HG03159 (cell line): ENCODE measurements at regions not wholly inside any gene's neighbourhood (a gene's known extent, or its start where the extent isn't known, plus 50 kb on each side); places are given as distances from the start of the nearest gene placed in this dataset.

ENCODE experiments used
- ATAC-seq: cut with Tn5 transposase; IDR thresholded peaks from one replicate; pipeline ENCODE4 v1.9.1; 2021; ENCODE audit warnings: mild to moderate bottlenecking, moderate library complexity; ENCODE audit not compliant: unreplicated experiment

DNA sequence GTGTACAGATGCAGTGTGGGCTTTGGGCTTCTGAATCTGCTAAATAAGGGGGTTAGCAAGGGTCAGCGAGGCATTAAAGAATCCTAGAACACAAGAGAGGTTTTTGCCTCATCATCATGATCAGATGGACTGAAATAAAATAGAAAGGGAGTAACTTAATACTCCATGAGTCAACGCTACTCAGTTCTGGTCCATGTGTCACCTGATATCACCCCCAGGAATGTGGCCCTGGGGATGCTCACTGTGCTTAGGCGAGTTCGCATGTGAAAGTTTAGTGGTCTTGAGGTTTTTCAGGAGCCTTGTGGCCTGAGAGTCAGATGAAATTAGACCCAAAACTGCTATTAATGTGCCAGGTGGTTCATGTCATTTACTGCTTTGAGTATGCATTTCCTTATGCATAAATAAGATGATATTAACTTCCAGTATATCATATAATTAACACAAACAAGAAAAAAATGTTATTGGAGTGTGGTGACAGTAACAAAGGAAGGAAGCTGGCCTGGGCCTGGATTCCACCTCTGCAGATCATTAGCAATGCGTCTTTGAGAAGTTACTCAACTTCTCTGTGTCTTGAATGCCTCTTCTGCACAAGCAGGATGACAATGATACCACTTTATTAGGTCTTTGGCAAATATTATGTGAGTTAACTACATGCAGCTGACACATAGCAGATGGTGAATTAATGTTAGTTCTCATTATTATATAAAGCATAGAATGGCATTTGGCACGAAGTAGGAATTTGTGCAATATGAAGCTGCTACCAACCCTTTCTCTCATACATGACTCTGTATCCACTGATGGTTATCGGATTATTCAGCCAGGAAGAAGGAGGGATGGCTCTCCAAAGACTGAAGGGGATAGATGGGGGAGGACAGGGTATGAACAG, 1272.6 kb downstream of the AACS start:
- no peak for ATAC-seq

DNA sequence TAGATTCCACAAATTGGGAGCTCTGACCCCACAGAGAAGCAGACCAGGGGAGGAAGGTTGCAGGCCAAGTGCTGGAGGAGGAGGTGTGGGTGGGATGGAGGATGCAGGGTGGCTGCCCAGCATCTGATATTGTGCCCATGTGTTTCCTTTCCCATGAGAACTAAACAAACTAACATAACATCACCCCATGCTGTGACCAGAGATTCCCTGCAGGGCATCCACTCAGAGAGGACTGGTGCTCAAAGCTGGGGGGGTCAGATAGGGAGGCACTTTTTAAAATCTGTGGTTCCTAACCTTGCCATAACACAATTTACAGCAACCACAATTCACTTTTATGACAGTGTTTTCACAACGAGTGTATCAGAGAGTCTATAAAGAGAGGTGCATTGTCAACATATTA, 1277.6 kb downstream of the AACS start:
- no peak for ATAC-seq

DNA sequence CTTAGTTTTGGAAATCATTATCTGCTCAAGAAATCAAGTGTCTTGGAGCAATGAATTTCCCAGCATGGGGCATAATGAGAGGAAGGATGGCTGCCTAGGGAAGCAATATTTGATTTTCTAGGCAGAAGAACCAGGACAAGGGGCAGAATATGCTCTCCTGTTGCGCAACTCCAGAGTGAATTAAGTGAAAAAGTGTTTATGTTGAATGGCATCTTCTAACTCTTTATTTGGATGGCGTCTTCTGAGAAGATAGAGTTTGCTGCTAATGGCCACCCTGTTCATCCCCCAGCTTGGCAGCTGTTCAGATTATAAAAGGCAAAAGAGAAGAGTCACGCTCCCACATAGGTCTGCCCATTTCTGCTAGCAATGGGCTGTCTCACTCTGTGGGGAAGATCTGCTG, 1278.1 kb downstream of the AACS start:
- ATAC-seq: no peak

DNA sequence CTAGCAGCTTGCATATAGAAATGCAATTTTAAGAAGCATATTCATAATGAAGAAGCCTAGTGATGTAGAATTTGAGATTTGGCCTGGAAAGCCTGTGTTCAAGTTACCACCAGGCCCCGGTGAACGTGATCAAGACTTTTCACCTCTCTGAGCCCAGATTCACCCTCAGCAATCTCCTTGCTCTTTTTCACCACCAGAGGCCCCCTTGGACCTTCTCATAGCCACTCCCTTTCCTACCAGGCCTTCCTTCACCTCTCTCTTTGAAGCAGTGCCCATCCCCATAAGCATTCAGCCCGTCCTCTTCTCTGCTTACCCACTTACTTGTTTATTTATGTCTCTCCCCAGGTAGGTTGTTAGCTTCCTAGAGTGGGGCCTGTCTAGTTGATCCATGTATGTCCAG, 1280.9 kb downstream of the AACS start:
- no peak for ATAC-seq

DNA sequence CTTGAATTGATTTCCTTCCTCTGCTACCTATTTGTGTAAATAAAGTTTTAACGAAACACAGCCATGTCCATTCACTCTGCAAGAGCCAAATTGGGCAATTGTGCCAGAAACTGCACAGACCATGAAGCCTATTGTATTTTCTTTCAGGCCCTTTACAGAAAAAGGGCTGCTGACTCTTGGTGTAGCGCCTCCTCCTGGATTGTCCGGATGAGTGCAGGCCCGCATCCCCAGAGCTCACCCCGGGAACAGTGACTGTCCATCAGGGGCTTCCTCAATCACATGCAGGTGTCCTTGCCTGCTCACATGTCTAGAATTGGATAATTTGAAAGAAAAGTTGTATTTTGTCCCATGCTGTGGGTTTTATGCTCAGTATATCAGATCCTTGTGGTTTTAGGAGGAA, 1282.2 kb downstream of the AACS start:
- ATAC-seq: no peak

DNA sequence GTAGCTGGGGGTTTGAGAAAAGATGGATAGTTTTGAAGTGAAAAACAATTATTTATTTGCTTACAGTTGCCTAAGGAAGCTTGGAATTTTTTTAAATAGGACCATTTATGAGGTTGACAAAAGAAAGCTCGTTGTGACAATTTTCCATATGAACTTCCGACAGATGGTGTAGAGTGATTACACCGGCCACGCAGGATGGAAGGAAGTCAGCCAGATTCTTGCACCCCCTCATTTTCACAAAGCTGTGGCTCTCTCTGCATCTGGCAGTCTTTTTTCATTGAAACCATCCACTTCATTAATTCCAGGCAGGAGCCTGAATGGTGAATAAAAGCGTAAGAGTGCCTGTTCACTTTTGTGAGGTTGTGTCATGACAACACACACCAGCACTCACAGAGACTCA, 1284.1 kb downstream of the AACS start:
- ATAC-seq: no peak

DNA sequence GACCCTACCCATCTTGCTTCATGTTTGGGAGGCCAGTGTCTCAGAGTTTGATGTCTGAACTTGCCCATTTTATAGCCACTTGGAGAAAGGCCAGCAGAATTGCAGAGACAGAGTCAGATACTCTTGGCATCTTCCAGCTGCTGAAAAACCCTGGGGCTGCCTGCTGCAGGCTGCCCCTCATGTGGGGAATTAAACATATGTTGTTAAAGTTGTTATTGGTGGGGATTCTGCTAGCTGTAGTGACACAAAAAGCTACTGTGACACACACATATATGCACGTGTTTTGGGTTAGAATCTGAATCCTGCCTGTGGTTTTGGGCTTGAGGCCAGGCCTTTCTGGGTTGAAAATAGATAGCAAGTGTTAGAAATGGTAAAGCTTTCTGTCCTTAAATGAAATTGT, 1288.4 kb downstream of the AACS start:
- ATAC-seq: no peak

DNA sequence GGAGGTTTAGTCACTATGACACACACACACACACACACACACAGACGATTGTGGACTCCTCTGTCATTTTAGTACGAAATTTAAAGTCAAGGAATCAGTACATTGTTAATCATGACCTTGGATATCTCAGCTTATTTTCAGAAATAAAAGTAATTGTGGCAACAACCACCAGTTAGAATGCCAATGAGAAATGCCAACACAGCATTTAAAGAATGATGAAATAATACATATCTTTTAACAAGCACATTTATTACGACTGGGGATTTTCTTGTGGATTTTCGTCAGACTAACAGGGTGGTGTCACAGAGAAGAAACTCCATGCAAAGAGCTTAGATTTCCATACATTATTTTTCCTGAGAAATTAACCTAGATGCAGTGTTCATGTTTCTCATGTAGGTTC, 1289.4 kb downstream of the AACS start:
- ATAC-seq: no peak

DNA sequence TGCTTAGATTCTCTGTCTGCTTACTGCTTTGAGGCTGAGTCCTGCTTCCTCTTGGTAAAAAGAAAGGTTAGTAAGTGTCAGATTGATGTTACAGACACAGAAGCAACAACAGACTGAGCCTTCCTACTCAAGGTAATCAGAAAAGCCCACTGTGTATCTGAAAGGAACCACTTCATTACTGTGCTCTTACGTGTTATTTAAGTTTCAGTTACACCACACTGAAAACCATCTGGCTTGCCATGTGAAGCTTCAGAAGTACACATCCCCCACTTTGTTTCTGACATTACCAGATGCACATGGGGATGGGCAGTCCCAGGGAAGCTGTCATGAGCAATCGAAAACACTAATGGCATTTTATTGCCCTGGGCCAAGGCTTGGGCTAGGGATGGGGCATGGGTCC, 1290.1 kb downstream of the AACS start:
- ATAC-seq: no peak

DNA sequence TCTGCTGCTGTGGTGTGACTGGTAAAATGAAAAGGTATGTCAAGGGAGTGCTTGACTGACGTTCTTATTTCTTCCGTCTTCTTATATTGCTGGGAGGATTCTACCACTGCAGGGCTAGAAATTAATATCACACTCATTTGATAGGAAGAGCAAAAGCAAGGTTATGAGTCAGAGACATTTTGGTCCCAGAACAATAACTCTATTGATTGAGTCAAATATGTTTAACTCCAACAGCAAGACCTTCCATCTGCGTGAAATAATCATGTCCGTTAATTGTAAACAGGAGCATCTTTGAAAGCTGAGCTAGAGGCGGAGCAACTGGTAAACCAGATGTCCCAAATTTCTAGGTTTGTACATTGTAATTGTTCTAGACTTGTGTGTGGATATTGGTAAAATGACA, 1293.6 kb downstream of the AACS start:
- no peak for ATAC-seq

DNA sequence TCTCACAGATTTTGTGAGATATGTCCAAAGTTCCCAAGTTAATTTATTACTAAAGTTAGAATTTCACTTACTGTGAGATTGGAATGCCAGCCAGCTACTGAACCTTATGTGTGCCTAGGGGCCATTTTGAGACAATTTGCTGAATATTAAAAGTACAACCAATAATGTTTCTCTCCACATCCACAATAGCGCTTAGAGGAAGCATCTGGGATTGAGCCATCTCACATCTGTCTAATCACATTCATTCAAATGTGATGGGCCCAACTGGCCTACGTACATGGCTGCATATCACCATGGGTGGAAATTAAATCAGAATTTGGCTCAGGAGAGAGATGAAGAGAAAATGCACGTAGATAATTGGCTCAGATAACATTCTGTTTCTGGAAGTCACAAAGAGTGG, 1294.0 kb downstream of the AACS start:
- no peak for ATAC-seq

DNA sequence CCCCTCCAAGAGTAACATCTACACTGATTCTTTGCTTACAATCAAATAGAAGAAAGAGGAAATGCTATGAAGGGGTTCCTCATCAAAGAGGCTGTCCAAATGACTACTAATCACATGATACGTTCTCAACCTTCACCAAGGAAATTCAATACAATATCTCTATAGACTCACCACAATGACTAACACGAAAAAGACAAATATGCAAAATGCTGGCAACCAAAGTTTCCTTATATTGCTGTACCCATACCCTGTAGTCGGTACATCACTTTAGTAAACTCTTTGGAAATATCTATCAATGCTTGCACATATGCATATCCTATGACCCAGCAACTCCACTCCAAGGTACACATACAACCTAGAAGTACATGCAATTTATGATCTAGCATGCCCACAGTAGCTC, 1296.6 kb downstream of the AACS start:
- ATAC-seq: no peak

DNA sequence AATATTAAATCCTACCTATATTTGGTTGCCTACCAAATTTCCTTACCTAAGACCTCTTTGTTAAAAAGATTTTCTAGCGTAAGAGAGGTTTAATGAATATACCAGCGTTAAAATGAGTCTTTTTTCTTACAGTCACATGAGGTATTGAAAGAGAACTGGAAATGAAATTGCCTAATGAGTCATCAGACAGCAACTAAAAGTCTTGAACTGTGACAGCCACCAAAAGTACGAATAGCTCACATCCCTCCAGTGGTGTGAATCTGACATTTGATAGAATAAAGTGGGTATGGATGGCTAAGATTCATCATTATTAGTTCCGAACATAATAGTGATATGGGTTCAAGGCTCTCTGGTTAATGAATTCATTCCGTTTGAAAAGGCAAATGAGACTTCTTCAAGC, 1297.3 kb downstream of the AACS start:
- no peak for ATAC-seq

DNA sequence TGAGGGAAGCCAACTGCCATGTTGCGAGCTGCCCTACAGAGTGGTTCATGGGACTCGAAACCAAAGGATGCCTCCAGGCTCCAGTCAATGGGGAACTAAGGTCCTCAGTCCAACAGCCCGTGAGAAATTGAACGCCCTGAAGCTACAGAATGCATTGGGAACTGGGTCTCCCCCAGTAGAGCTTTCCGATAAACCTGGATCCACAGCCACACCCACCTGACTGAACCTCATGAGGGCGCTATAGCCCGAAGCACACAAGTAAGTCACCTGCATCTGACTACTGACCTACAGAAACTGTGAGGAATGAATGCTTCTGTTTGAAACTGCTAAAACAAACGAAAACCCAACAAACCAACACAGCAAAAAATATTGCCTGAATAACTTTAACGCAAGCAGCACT, 1297.7 kb downstream of the AACS start:
- no peak for ATAC-seq

DNA sequence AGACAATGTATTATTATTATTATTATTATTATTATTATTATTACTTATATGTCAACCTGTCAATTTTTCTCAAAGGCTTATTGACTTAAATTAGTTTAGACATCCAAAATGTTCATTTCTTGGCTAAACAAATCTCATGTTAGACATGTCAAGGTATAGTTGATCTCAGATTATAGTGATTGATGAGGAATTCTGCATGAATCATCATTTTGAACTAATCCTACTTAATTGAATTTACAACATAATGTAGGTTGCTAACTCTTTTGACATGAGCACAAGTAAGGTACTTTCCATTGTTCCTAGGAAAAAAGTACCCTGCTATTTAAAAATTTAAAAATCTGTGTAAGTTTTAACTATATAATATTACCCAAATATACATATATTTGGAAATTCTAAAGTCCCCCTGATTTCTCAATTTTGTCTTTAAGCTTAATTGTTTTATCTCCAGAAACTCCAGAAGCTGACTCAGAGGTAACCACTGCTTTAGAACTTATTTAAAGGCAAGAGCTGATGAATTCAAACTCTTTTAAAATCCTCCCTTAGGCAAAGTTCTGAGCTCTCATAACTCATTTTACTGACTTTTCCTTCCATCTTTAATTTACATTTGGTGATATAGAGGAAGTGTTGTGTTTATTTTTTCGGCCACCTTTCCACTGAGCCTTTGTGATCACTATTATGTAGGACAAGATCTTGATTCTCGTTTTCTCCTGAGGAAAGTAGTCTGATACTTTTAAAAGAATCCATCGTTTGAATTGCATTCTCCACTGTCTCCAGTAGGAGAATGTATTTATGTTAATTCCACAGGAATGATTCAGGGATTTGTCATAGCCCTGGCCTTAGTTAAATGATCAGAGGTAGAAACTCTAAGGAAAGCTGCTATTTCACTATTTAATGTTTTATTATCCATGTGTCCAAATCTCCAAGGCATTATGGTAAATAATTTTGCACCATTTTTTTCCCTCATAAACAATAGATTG, 1304.5 kb downstream of the AACS start:
- no peak for ATAC-seq

DNA sequence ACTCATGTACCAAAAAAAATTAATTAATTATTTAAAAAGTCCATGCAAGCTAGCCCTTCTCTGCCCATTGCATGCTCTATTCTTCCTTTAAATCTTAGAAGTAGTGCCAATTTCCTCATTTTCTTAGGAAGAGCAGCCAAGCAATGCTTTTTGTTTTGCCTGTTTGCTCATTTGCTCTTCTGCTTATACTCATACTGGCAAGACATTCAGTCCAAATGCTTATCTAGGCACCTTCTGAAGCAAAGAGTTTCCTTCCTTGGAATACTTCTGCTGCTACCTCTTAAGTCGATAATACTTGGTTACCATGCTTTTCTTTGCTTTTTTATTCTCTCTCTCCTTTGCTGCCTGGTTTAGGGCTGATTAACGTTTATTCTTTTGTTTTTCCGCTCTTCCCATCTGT, 1318.3 kb downstream of the AACS start:
- no peak for ATAC-seq

DNA sequence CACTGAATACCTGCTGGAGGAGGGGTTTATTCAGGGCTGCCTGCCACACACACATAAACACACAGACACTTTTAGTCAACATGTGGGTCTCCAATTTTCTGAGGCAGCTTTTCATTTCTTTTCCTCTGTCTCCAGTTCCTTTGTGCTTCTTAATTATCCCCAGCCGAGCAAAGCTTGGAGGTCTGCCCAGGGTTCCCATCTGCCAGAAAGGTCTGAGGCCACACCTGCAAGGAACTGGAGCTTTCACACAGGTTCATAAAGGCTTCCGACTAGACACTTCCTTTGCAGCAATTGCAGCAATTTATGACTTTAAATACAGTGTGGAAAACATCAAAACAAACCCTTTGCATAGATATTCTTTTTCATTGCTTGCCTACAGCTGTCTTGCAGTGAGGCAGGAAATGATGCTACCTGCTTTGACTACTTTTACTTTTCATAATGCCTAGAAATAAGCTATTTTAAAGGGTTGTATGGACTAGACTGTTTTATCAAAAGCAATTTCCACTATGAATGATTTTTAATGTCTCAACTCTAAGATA, 1318.9 kb downstream of the AACS start:
- no peak for ATAC-seq

DNA sequence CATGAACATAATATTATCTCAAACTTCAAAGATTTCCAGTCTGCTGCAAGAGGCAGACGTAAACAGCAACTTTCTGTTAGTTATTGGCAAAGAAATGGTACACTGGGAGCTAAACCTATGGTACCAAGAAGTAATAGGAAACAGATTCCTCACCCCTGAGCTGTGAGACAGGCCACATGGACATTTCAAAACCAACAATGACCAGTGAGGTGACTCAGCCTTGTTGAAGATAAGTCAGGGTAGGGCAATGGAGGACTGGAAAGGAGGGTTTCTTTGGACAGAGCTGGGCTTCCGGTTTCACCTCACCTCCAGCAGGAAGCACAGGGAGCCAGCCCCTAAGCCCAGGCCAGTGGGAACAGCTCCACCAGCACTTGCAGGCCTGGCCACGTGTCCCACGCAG, 1320.5 kb downstream of the AACS start:
- ATAC-seq: no peak

DNA sequence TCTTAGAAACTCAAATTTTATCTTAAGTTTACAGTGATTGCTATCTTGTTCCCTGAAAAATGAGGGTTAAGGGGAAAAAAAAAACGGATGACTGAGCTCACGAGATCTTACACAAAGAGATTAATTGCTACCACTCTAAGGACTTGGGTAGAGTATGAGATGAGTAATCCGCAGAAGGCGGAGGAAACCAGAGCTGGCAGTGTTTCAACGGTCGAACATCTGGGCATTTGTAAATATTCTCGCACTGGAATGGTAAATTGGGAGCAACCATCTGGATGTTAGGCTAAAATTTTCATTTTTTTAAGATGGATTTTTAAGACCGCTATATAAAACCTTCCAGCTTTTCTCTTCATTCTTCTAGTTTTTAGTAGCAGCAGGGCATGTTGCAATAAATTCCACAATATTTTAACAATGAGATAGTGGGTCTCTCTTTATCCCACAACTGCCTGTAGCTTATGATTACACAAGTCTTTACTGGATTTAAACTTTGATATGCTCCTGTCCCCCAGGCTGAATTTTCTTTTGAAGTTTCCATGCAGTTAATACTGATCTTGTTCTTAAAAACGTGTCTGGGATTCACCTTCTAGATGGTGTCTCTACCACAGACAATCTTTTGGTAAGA, 1324.1 kb downstream of the AACS start:
- ATAC-seq: no peak

DNA sequence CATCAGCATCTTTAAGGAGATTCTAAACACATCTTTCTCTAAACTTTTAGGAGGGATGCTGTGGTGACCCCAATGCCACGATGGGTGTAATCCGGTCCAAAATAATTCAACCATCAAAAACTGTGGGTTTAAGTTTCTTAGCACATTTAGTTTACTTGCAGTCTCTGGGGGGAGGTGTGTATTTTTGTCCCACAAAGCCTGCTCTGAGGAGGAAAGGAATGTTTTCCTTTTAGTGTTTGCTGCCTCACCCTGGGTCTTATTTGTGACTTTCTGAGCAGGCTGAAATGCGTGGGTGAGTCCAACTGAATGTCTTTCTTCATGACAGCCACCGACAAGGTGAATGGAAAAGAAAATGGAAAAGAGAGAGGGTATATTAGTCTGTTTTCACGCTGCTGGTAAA, 1324.7 kb downstream of the AACS start:
- no peak for ATAC-seq

DNA sequence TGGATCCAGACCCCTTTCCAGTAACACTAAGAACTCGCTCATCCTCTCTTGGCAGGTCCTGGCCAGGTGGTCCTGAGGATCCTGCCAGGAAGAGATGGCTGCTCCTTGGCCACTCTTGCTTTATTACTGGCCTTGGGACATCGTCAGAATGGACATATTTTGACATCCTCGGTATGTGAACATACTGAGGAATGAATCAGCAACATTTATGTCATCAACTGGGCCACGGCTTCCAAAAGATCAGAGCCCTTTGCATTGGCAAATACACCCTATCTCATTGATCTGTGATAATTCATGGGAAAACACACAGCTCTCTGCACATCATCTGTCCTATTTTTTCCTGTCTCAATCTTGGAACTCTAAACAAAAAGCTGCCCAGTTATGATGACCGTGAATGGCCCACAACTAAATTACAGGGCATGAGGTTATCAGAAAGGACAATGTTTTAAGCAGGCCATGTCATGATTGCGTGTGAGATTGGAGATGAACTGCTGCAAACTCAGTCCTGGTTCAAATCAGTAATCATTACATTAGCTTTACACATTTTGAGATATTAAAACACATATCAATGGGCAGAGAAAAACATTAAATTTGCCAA, 1325.8 kb downstream of the AACS start:
- ATAC-seq: no peak
